ENCODE measurements at regions not wholly inside any gene's neighbourhood (a gene's known extent, or its start where the extent isn't known, plus 50 kb on each side); places are given as distances from the start of the nearest gene placed in this dataset.

- H3K27me3 Mint-ChIP-seq (ENCODE audit: low read depth, unreplicated experiment), result peaks cover 34% of the 10 kb centered on the region
- FAIRE-seq (no peak), DNase-seq (ENCODE audit: low read depth) (no peak)
- H3K36me3 ChIP-seq (ENCODE audit: insufficient read depth, low read length), result no peaks in the 10 kb centered on the region
- H3K27me3 ChIP-seq (ENCODE audit: insufficient read depth, low read length), result no peaks in the 10 kb centered on the region
- no peaks in the 10 kb centered on the region for H4K20me1 ChIP-seq (ENCODE audit: insufficient read depth, low read length)
- no peaks in the 10 kb centered on the region for H3K9me3 ChIP-seq (ENCODE audit: insufficient read depth, low read depth, low read length)
- no peak overlapping the region for H2AFZ ChIP-seq (ENCODE audit: low read depth, low read length)
- H3K4me3 Mint-ChIP-seq (ENCODE audit: unreplicated experiment), result no peak overlapping the region
- no peaks in the 10 kb centered on the region for H3K79me2 ChIP-seq (ENCODE audit: insufficient read depth, low read length)
- TF ChIP-seq, protein P1, sequence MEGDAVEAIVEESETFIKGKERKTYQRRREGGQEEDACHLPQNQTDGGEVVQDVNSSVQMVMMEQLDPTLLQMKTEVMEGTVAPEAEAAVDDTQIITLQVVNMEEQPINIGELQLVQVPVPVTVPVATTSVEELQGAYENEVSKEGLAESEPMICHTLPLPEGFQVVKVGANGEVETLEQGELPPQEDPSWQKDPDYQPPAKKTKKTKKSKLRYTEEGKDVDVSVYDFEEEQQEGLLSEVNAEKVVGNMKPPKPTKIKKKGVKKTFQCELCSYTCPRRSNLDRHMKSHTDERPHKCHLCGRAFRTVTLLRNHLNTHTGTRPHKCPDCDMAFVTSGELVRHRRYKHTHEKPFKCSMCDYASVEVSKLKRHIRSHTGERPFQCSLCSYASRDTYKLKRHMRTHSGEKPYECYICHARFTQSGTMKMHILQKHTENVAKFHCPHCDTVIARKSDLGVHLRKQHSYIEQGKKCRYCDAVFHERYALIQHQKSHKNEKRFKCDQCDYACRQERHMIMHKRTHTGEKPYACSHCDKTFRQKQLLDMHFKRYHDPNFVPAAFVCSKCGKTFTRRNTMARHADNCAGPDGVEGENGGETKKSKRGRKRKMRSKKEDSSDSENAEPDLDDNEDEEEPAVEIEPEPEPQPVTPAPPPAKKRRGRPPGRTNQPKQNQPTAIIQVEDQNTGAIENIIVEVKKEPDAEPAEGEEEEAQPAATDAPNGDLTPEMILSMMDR (IDR thresholded peaks at IDR 0.05; ENCODE audit: insufficient read depth, low read depth, low read length), result no peak
- no peak for TF ChIP-seq EZH2 (IDR thresholded peaks at IDR 0.05; ENCODE audit: insufficient read depth, low read length)
- no peaks in the 10 kb centered on the region for H3K4me1 ChIP-seq (ENCODE audit: insufficient read depth, low read length)
- no peak overlapping the region for H3K4me2 ChIP-seq (ENCODE audit: low read length)
- H3K36me3 Mint-ChIP-seq (ENCODE audit: low read depth, unreplicated experiment), result no peaks in the 10 kb centered on the region
- no peaks in the 10 kb centered on the region for H3K4me1 Mint-ChIP-seq (ENCODE audit: low read depth, unreplicated experiment)
- H3K27ac Mint-ChIP-seq (ENCODE audit: unreplicated experiment), result no peak overlapping the region
- peaks cover 5% of the 10 kb centered on the region for H3K9me3 Mint-ChIP-seq (ENCODE audit: unreplicated experiment)
- H3K4me3 ChIP-seq (ENCODE audit: insufficient read depth, low read depth, low read length), result no peak overlapping the region
- H3K27ac ChIP-seq (ENCODE audit: low read depth, low read length), result no peak overlapping the region
- H3K9ac ChIP-seq (ENCODE audit: low read length), result no peak overlapping the region
These were observed 192.6 kb downstream of the ERMARD start for GRCh38 chr6:169944061-169944337.

- peaks cover 5% of the 10 kb centered on the region for H3K9me3 Mint-ChIP-seq (ENCODE audit: unreplicated experiment)
- H3K27ac Mint-ChIP-seq (ENCODE audit: unreplicated experiment), result no peak overlapping the region
- no peaks in the 10 kb centered on the region for H3K4me1 Mint-ChIP-seq (ENCODE audit: low read depth, unreplicated experiment)
- no peaks in the 10 kb centered on the region for H3K79me2 ChIP-seq (ENCODE audit: insufficient read depth, low read length)
- no peak overlapping the region for H2AFZ ChIP-seq (ENCODE audit: low read depth, low read length)
- FAIRE-seq, result no peak
- no peak overlapping the region for H3K4me3 Mint-ChIP-seq (ENCODE audit: unreplicated experiment)
- DNase-seq (ENCODE audit: low read depth), result no peak
- no peak overlapping the region for H3K27ac ChIP-seq (ENCODE audit: low read depth, low read length)
- no peaks in the 10 kb centered on the region for H3K9me3 ChIP-seq (ENCODE audit: insufficient read depth, low read depth, low read length)
- no peak overlapping the region for H3K4me2 ChIP-seq (ENCODE audit: low read length)
- no peaks in the 10 kb centered on the region for H3K36me3 Mint-ChIP-seq (ENCODE audit: low read depth, unreplicated experiment)
- no peaks in the 10 kb centered on the region for H3K4me1 ChIP-seq (ENCODE audit: insufficient read depth, low read length)
- H3K9ac ChIP-seq (ENCODE audit: low read length), result no peak overlapping the region
- no peaks in the 10 kb centered on the region for H3K36me3 ChIP-seq (ENCODE audit: insufficient read depth, low read length)
- peaks cover 39% of the 10 kb centered on the region for H3K27me3 Mint-ChIP-seq (ENCODE audit: low read depth, unreplicated experiment)
- H3K27me3 ChIP-seq (ENCODE audit: insufficient read depth, low read length), result no peaks in the 10 kb centered on the region
- H3K4me3 ChIP-seq (ENCODE audit: insufficient read depth, low read depth, low read length), result no peak overlapping the region
- no peak for TF ChIP-seq EZH2 (IDR thresholded peaks at IDR 0.05; ENCODE audit: insufficient read depth, low read length)
- TF ChIP-seq, protein P1 (IDR thresholded peaks at IDR 0.05; ENCODE audit: insufficient read depth, low read depth, low read length), result no peak
- H4K20me1 ChIP-seq (ENCODE audit: insufficient read depth, low read length), result no peaks in the 10 kb centered on the region
These were observed 192.0 kb downstream of the ERMARD start for GRCh38 chr6:169943241-169944060.

- Mint-ChIP-seq H3K4me1 (ENCODE audit: low read depth, unreplicated experiment) (no peaks in the 10 kb centered on the region), H3K27ac (ENCODE audit: unreplicated experiment) (no peak overlapping the region), H3K9me3 (ENCODE audit: unreplicated experiment) (peaks cover 5% of the 10 kb centered on the region), H3K27me3 (ENCODE audit: low read depth, unreplicated experiment) (peaks cover 44% of the 10 kb centered on the region), H3K36me3 (ENCODE audit: low read depth, unreplicated experiment) (no peaks in the 10 kb centered on the region), H3K4me3 (ENCODE audit: unreplicated experiment) (no peak overlapping the region)
- H3K4me1 ChIP-seq (ENCODE audit: insufficient read depth, low read length), result no peaks in the 10 kb centered on the region
- H3K9me3 ChIP-seq (ENCODE audit: insufficient read depth, low read depth, low read length), result no peaks in the 10 kb centered on the region
- H3K4me2 ChIP-seq (ENCODE audit: low read length), result no peak overlapping the region
- H3K27me3 ChIP-seq (ENCODE audit: insufficient read depth, low read length), result no peaks in the 10 kb centered on the region
- H2AFZ ChIP-seq (ENCODE audit: low read depth, low read length), result no peak overlapping the region
- no peaks in the 10 kb centered on the region for H3K36me3 ChIP-seq (ENCODE audit: insufficient read depth, low read length)
- DNase-seq (ENCODE audit: low read depth), result no peak
- H3K9ac ChIP-seq (ENCODE audit: low read length), result no peak overlapping the region
- no peak for TF ChIP-seq EZH2 (IDR thresholded peaks at IDR 0.05; ENCODE audit: insufficient read depth, low read length)
- TF ChIP-seq, protein P1 (IDR thresholded peaks at IDR 0.05; ENCODE audit: insufficient read depth, low read depth, low read length), result no peak
- no peak overlapping the region for H3K4me3 ChIP-seq (ENCODE audit: insufficient read depth, low read depth, low read length)
- H3K27ac ChIP-seq (ENCODE audit: low read depth, low read length), result no peak overlapping the region
- H3K79me2 ChIP-seq (ENCODE audit: insufficient read depth, low read length), result no peaks in the 10 kb centered on the region
- FAIRE-seq, result no peak
- H4K20me1 ChIP-seq (ENCODE audit: insufficient read depth, low read length), result no peaks in the 10 kb centered on the region
These were observed 190.8 kb downstream of the ERMARD start for GRCh38 chr6:169942173-169942572.

All from astrocyte (in vitro differentiated cells and primary cell).